ENCODE measurements at regions not wholly inside any gene's neighbourhood (a gene's known extent, or its start where the extent isn't known, plus 50 kb on each side); places are given as distances from the start of the nearest gene placed in this dataset.

DNA sequence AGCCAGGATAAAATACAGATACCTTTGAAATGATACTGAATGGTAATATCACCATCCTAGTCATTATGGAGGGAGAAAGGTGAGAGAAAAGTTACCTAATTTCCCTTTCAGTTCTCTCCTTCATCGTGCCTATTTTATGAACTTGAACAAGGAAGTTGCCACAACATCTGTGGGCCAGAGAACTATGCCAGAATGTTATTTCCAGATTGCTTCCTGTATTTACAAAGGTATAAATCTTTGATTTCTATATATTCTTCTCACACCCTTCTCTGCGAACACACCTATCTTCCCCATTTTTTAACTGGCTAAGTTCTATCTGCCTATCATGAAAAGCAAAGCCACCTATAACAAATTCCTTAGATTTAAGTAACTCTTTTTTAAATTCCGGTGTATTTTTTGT, 163.6 kb upstream of the GRM7 start:
- TF ChIP-seq, protein P1, sequence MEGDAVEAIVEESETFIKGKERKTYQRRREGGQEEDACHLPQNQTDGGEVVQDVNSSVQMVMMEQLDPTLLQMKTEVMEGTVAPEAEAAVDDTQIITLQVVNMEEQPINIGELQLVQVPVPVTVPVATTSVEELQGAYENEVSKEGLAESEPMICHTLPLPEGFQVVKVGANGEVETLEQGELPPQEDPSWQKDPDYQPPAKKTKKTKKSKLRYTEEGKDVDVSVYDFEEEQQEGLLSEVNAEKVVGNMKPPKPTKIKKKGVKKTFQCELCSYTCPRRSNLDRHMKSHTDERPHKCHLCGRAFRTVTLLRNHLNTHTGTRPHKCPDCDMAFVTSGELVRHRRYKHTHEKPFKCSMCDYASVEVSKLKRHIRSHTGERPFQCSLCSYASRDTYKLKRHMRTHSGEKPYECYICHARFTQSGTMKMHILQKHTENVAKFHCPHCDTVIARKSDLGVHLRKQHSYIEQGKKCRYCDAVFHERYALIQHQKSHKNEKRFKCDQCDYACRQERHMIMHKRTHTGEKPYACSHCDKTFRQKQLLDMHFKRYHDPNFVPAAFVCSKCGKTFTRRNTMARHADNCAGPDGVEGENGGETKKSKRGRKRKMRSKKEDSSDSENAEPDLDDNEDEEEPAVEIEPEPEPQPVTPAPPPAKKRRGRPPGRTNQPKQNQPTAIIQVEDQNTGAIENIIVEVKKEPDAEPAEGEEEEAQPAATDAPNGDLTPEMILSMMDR (conservative IDR thresholded peaks at IDR 0.05; ENCODE audit: low read length), result no peak
- TF ChIP-seq EZH2phosphoT487 (IDR thresholded peaks at IDR 0.05; ENCODE audit: borderline replicate concordance), result no peak

Measured in Loucy (cell line).